ENCODE measurements at regions not wholly inside any gene's neighbourhood (a gene's known extent, or its start where the extent isn't known, plus 50 kb on each side); places are given as distances from the start of the nearest gene placed in this dataset.
"Not testable (repeated sequence)": the region's sequence is repeated elsewhere in the genome, so short reads cannot be mapped to it uniquely, and the experiment has no call there.

DNA sequence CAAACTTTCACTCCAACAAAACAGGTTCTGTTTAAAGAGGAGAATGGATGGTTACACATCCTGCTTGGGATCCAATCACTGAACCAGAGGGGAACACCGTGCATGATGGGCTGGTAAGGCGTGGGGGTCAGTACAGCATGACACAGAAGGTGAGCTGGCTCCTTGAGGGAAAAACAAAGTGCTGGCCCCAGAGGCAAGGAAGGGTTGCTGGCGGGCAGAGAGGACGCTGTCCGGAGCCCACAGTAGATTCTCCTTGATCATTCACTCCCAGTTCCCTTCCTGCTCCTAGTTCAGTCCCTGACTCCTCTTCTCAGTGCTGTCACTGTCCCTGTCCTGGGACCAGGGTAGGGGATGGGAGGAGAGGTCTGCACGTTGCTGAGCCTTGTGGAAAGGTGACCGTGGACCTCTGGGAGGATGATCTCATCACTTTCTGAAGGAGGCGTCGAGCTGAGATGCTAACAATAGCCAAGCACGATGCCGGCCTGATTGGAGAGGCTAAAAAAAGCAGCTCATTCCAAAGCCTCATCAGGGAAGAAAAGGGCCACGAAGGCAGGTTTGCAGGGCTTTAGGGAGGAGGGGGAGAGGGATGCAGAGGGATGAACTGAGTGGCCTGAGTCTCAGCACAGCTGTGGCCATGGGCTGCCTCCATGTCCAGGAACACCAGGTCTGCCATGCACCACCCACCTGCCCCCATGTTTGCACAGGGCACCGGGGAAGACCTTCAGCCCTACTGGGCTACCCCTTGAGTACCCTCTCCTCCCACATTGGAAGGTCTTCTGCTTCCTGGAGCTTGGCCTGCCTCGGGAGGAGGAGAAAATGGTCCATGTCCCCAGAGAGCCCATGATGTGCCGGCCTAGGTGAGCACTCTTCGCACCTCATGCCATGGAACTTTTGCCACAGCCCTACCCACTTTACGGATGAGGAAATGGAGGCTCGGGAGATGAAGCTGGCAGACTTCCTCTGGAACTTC, 72.7 kb upstream of the RTL6 start:
- TF ChIP-seq, protein P1, sequence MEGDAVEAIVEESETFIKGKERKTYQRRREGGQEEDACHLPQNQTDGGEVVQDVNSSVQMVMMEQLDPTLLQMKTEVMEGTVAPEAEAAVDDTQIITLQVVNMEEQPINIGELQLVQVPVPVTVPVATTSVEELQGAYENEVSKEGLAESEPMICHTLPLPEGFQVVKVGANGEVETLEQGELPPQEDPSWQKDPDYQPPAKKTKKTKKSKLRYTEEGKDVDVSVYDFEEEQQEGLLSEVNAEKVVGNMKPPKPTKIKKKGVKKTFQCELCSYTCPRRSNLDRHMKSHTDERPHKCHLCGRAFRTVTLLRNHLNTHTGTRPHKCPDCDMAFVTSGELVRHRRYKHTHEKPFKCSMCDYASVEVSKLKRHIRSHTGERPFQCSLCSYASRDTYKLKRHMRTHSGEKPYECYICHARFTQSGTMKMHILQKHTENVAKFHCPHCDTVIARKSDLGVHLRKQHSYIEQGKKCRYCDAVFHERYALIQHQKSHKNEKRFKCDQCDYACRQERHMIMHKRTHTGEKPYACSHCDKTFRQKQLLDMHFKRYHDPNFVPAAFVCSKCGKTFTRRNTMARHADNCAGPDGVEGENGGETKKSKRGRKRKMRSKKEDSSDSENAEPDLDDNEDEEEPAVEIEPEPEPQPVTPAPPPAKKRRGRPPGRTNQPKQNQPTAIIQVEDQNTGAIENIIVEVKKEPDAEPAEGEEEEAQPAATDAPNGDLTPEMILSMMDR (IDR thresholded peaks at IDR 0.05) = no peak
- ATAC-seq (ENCODE audit: low FRiP score) (no peak), DNase-seq (ENCODE audit: low spot score) (peak; percentile 14)

DNA sequence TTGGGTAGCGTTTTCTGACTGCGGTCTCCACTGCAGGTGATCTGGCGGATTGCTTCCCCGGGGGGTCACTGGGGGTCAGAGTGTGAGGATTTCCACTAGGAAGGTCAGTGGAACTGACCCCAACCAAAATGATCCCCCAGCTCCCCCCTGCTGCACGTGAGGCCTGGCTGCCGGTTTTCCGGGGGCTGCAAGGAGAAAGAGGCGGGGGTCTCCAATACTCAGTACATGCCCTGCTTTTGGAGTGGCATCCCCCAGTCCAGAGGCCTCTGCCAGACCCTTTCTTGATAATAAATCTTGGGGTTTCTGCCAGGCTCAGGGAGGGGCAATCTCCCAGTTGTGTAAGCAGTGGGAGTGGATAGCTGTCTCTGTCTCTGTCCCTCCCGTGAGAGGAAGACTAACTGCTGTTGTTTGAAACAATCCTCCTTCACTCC, 71.5 kb upstream of the RTL6 start:
- TF ChIP-seq, protein P1 (IDR thresholded peaks at IDR 0.05) = no peak
- DNase-seq (ENCODE audit: low spot score) = peak; percentile 20
- no peak for ATAC-seq (ENCODE audit: low FRiP score)

DNA sequence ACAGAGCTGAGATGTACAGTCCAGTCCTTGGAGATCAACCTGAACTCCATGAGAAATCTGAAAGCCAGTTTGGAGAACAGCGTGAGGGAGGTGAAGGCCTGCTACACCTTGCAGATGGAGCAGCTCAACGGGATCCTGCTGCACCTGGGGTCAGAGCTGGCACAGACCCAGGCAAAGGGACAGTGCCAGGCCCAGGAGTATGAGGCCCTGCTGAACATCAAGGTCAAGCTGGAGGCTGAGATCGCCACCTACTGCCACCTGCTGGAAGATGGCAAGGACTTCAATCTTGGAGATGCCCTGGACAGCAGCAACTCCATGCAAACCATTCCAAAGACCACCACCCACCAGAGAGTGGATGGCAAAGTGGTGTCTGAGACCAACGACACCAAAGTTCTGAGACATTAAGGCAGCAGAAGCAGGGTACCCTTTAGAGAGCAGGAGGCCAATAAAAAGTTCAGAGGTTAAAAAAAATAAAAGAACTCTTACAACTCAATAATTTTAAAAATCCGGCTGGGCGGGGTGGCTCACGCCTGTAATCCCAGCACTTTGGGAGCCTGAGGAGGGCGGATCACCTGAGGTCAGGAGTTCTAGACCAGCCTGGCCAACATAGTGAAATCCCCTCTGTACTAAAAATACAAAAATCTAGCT, 69.9 kb upstream of the RTL6 start:
- TF ChIP-seq, protein P1 (IDR thresholded peaks at IDR 0.05) = no peak

DNA sequence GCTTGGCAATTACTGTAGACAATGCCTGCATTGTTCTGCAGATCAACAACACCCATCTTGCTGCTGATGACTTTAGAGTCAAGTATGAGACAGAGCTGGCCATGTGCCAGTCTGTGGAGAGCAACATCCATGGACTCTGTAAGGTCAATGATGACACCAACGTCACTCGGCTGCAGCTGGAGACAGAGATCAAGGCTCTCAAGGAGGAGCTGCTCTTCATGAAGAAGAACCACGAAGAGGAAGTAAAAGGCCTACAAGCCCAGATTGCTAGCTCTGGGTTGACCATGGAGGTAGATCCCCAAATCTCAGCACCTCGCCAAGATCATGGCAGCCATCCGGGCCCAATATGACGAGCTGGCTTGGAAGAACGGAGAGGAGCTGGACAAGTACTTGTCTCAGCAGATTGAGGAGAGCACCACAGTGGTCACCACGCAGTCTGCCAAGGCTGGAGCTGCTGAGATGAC, 69.4 kb upstream of the RTL6 start:
- not testable (repeated sequence) for DNase-seq (ENCODE audit: low spot score); ATAC-seq (ENCODE audit: low FRiP score)

More for the DNA sequence above, 69.9 kb upstream of the RTL6 start:
- ATAC-seq (ENCODE audit: low FRiP score) = no peak
- DNase-seq (ENCODE audit: low spot score) = peak; percentile 21

DNA sequence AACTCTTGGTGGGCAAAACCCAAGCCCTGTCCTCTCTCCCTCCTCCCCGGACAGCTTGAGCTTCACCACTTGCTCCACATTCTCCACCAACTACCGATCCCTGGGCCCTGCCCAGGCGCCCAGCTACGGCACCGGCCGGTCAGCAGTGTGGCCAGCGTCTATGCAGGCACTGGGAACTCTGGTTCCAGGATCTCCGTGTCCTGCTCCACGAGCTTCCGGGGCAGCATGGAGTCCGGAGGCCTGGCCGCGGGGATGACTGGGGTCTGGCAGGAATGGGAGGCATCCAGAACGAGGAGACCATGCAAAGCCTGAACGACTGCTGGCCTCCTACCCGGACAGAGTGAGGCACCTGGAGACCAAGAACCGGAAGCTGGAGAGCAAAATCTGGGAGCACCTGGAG, 68.9 kb upstream of the RTL6 start:
- DNase-seq (ENCODE audit: low spot score) (peak; percentile 18), ATAC-seq (ENCODE audit: low FRiP score) (no peak)
- TF ChIP-seq, protein P1 (IDR thresholded peaks at IDR 0.05) = no peak

DNA sequence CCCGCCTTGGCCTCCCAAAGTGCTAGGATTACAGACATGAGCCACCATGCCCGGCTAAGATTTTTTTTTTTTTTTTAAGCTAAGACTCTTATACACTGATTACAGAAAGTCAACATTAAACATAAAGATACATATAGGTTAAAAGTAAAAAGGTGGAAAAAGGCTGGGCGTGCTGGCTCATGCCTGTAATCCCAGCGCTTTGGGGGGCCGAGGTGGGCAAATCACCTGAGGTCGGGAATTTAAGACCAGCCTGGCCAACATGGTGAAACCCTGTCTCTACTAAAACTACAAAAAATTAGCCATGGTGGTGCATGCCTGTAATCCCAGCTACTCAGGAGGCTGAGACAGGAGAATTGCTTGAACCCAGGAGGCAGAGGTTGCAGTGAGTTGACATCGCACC, 64.6 kb upstream of the RTL6 start:
- not testable (repeated sequence) for DNase-seq (ENCODE audit: low spot score)

DNA sequence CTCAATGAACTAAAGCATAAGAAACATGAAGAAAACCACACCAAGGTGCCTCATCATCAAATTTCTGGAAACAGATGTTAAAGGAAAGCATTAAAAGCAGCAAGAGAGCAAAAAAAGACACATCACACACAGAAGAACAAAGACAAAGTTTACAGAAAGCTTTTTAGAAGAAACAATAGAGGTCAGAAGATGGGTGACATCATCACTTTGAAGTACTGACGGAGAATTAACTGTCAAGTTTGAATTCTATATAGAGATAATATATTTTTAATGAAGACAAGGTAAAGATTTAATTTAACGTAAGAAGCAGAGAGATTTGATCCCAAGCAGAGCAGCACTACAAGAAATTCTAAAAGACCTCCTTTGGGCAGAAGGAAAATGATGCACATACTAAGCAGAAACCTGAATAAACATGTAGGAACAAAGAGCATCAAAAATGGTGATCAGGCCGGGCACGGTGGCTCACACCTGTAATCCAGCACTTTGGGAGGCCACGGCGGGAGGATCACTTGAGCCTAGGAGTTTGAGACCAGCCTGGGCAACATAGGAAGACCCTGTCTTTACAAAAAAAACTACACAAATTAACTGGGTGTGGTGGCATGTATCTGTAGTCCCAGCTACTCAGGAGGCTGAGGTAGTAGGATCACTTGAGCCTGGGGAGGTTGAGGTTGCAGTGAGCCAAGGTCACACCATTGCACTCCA, 63.3 kb upstream of the RTL6 start:
- TF ChIP-seq, protein P1 (IDR thresholded peaks at IDR 0.05) = no peak
- DNase-seq (ENCODE audit: low spot score) (no peak), ATAC-seq (ENCODE audit: low FRiP score) (no peak)

More for the DNA sequence above, 64.6 kb upstream of the RTL6 start:
- not testable (repeated sequence) for ATAC-seq (ENCODE audit: low FRiP score)

DNA sequence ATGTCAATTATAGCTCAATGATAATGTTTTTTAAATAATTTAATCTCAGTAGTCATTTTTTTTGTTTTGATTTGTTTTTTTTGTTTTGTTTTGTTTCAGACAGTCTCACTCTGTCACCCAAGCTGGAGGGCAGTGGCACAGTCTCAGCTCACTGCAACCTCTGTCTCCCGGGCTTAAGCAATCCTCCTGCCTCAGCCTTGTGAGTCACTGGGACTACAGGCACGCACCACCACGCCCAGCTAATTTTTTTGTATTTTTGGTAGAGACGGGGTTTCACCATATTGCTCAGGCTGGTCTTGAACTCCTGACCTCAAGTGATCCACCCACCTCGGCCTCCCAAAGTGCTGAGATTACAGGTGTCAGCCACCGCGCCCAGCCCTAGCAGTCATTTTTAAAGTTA, 60.6 kb upstream of the RTL6 start:
- DNase-seq (ENCODE audit: low spot score) = peak; percentile 1
- ATAC-seq (ENCODE audit: low FRiP score) = not testable (repeated sequence)

DNA sequence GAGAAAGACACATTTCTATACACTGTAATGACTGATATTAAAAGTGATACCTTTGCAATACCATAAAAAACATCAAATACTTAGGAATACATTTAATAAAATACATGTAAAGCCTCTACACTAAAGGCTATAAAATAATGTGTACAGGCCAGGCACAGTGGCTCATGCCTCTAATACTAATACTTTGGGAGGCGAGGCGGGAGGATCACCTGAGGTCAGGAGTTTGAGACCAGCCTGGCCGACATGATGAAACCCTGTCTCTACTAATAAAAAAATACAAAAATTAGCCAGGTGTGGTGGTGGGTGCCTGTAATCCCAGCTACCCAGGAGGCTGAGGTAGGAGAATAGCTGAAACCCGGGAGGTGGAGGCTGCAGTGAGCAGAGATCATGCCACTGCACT, 59.8 kb upstream of the RTL6 start:
- DNase-seq (ENCODE audit: low spot score); ATAC-seq (ENCODE audit: low FRiP score): not testable (repeated sequence)

Data from omental fat pad (tissue), 3 donors.